ENCODE measurements at regions not wholly inside any gene's neighbourhood (a gene's known extent, or its start where the extent isn't known, plus 50 kb on each side); places are given as distances from the start of the nearest gene placed in this dataset.

DNA sequence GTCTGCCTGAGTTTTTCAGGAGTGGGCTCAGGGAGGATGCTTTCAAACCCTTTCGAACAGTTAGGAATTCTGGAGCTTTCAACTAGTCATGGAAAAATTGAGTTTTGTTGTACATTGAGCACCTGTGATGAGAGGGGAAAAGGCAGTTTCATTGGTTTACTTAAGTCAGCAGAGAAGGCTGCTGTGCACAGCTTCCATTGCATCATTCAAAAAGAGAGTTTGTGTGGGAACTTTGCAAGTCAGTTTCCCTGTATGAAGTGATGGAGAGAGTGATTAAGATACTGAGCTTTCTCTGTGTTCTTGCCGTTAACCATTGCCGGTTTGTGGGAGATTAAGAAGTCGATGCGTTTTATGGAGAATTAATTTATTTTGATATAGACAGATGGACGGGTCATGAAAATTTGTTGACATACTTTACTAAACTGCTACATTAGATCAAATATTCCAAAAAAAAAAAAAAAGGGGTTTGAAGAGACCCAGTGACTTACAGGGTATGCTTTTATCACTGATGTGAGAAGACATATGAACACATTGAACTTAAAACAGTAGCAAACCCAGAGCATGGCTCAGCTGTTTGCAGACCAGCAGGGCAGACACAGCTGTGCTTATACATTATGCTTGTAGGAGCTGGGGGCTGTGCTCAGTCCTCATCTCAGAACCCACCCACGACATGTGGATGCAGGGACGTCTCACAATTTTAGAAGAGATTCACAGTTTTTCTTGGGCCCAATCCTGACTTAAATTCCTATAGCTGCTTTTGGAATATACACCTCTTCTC lies 234.1 kb downstream of the SOX4 start:
- no peak for TF ChIP-seq CTCF (conservative IDR thresholded peaks at IDR 0.05; ENCODE audit: low read length)
- no peak for TF ChIP-seq EZH2phosphoT487 (IDR thresholded peaks at IDR 0.05; ENCODE audit: borderline replicate concordance, low read depth, low read length)
